Keratinocyte (primary cell): ENCODE measurements at regions not wholly inside any gene's neighbourhood (a gene's known extent, or its start where the extent isn't known, plus 50 kb on each side); places are given as distances from the start of the nearest gene placed in this dataset.
"Not testable (repeated sequence)": the region's sequence is repeated elsewhere in the genome, so short reads cannot be mapped to it uniquely, and the experiment has no call there.

Experiments
- DNase-seq: peaks from one replicate; pipeline ENCODE4 v3.0.0-alpha.2; 2011; ENCODE audit warnings: low read depth, missing footprints, low spot score
- FAIRE-seq: peaks from 2 replicates; lab custom pipeline; 2011; peaks lifted over from hg19 to GRCh38; lab: Jason Lieb, UNC
- H2AFZ ChIP-seq: 2 replicates; pipeline ENCODE4 v1.6.0; 2012; ENCODE audit warnings: low read length, control low read depth, inconsistent platforms; ENCODE audit not compliant: control insufficient read depth
- H3K27ac ChIP-seq: 2 replicates; pipeline ENCODE4 v1.5.1; 2011; ENCODE audit warnings: low read length; ENCODE audit not compliant: control insufficient read depth, insufficient read depth
- H3K27me3 ChIP-seq: 3 replicates; pipeline ENCODE4 v1.6.0; 2011; ENCODE audit warnings: low read length; ENCODE audit not compliant: control insufficient read depth, insufficient read depth; ENCODE audit errors: extremely low read depth
- H3K36me3 ChIP-seq, 2 experiments: 2 replicates in 1 of 2; 3 replicates in 1 of 2; pipeline ENCODE4 v1.5.1; 2011; ENCODE audit warnings: low read length in 2 of 2, mild to moderate bottlenecking in 1 of 2; ENCODE audit not compliant: control insufficient read depth in 2 of 2, insufficient read depth in 2 of 2; ENCODE audit errors: extremely low read depth in 1 of 2
- H3K4me1 ChIP-seq: 3 replicates; pipeline ENCODE4 v1.5.1; 2011; ENCODE audit warnings: low read length; ENCODE audit not compliant: control insufficient read depth, insufficient read depth; ENCODE audit errors: extremely low read depth
- H3K4me2 ChIP-seq: 3 replicates; pipeline ENCODE4 v1.6.0; 2011; ENCODE audit warnings: low read depth, low read length; ENCODE audit not compliant: control insufficient read depth, insufficient read depth; ENCODE audit errors: extremely low read depth
- H3K4me3 ChIP-seq, 3 experiments: fragments of 200-600 bp in 1 of 3; sonication (generic) in 1 of 3; 2 replicates in 2 of 3; 3 replicates in 1 of 3; pipeline ENCODE4 v1.5.1; 2011 to 2016; ENCODE audit warnings: low read length in 3 of 3, mild to moderate bottlenecking in 3 of 3, control low read depth in 2 of 3, inconsistent platforms in 1 of 3, low read depth in 1 of 3, mixed read lengths in 1 of 3, mixed run types in 1 of 3, moderate library complexity in 1 of 3; ENCODE audit not compliant: control insufficient read depth in 2 of 3, insufficient read depth in 2 of 3; ENCODE audit errors: extremely low read depth in 1 of 3
- H3K79me2 ChIP-seq: 2 replicates; pipeline ENCODE4 v1.6.0; 2012; ENCODE audit warnings: low read length; ENCODE audit not compliant: control insufficient read depth, insufficient read depth
- H3K9ac ChIP-seq: 3 replicates; pipeline ENCODE4 v1.6.0; 2011; ENCODE audit warnings: low read length; ENCODE audit not compliant: control insufficient read depth, insufficient read depth; ENCODE audit errors: extremely low read depth
- H3K9me1 ChIP-seq: 3 replicates; pipeline ENCODE4 v1.6.0; 2011; ENCODE audit warnings: low read length; ENCODE audit not compliant: control insufficient read depth, insufficient read depth; ENCODE audit errors: extremely low read depth
- H3K9me3 ChIP-seq: 2 replicates; pipeline ENCODE4 v1.5.1; 2012; ENCODE audit warnings: low read depth, low read length; ENCODE audit not compliant: control insufficient read depth
- H4K20me1 ChIP-seq: 3 replicates; pipeline ENCODE4 v1.6.0; 2011; ENCODE audit warnings: low read length; ENCODE audit not compliant: control insufficient read depth, insufficient read depth; ENCODE audit errors: extremely low read depth
- EZH2 ChIP-seq: IDR thresholded peaks from one replicate; pipeline ENCODE4 v1.6.1; 2012; ENCODE audit warnings: inconsistent platforms, mild to moderate bottlenecking, low read length, moderate library complexity
- dilution Hi-C: fragments of 300-500 bp; cut with MboI; formaldehyde crosslinking; loops from one replicate; pipeline ENCODE4 v1.7.0; 2020; ENCODE audit warnings: low sequenced_read_pairs; ENCODE audit not compliant: extremely low pct_ligation_motif_present
- TF ChIP-seq, protein P1 (sequence below), 3 experiments: IDR thresholded peaks in 1 of 3; conservative IDR thresholded peaks in 1 of 3; optimal IDR thresholded peaks in 1 of 3; 2 replicates in 2 of 3; 3 replicates in 1 of 3; pipeline versions ENCODE3 to v1.5.1; 2011; ENCODE audit warnings: low read length in 3 of 3, mild to moderate bottlenecking in 3 of 3, moderate library complexity in 2 of 3, control low read depth in 1 of 3, inconsistent platforms in 1 of 3; ENCODE audit not compliant: insufficient read depth in 2 of 3; ENCODE audit errors: extremely low read depth in 1 of 3

DNA sequence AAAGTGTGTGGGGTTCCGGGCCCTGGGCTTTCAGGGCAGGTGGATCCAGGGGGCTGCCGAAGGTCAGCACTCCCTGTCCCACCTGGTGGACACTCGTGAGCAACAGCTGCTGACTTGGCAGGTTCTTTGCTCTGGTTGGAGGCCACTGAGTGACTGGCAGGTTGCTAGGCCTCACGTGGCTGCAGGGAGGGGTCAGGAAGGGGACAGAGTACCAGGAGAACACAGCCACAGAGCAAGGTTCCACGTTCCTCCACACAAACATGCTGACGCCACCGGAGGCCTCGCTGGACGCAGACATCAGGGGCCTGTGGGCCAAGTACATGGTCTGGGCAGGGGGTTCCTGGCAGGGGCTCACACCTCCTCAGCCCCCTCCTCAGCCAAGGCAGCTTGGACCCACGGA, 152.0 kb upstream of the CDK13 start:
- dilution Hi-C loops, H3K4me2 ChIP-seq, H3K36me3 ChIP-seq, H3K4me1 ChIP-seq, FAIRE-seq, H2AFZ ChIP-seq, H3K27me3 ChIP-seq, H3K9me1 ChIP-seq, H3K79me2 ChIP-seq, H3K9ac ChIP-seq, DNase-seq, H3K27ac ChIP-seq, H3K9me3 ChIP-seq, H3K4me3 ChIP-seq, H4K20me1 ChIP-seq: not testable (repeated sequence)

DNA sequence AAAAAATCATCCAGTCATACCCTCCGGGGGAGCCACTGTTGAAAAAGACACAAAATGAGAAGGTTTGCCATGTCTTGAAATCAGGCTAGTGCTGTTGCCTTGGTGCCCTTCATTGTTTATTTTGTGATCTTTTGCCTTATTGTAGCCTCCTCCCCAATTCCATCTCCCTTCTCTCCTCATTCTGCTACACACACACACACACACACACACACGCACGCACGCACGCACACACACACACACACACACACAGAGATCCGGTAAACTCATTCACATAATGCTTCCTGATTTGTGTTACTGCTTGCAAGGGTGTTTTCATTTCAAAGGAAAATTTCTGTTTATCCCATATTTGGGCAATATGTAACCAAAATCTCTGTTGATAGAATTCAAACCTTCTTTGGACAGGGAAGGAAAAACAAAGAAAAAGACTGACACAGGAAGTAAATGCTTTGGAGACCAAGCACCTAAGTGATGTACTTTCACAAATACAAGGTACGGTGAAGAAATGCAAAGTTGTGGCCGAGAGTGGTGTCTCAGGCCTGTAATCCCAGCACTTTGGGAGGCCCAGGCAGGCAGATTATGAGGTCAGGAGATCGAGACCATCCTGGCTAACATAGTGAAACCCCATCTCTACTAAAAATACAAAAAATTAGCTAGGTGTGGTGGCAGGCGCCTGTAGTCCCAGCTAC, 141.1 kb upstream of the CDK13 start:
- H3K4me2 ChIP-seq, result no peak overlapping the region

More for the DNA sequence above, 141.1 kb upstream of the CDK13 start:
- TF ChIP-seq, protein P1, sequence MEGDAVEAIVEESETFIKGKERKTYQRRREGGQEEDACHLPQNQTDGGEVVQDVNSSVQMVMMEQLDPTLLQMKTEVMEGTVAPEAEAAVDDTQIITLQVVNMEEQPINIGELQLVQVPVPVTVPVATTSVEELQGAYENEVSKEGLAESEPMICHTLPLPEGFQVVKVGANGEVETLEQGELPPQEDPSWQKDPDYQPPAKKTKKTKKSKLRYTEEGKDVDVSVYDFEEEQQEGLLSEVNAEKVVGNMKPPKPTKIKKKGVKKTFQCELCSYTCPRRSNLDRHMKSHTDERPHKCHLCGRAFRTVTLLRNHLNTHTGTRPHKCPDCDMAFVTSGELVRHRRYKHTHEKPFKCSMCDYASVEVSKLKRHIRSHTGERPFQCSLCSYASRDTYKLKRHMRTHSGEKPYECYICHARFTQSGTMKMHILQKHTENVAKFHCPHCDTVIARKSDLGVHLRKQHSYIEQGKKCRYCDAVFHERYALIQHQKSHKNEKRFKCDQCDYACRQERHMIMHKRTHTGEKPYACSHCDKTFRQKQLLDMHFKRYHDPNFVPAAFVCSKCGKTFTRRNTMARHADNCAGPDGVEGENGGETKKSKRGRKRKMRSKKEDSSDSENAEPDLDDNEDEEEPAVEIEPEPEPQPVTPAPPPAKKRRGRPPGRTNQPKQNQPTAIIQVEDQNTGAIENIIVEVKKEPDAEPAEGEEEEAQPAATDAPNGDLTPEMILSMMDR (optimal IDR thresholded peaks at IDR 0.05 in 1 of 3, IDR thresholded peaks at IDR 0.05 in 1 of 3, conservative IDR thresholded peaks at IDR 0.05 in 1 of 3; ENCODE audit: extremely low read depth in 1 of 3, insufficient read depth in 2 of 3, low read length in 3 of 3), result no peak
- no peak for TF ChIP-seq EZH2
- Histone ChIP-seq H2AFZ (no peak overlapping the region), H3K9me1 (no peaks in the 10 kb centered on the region), H3K27me3 (no peaks in the 10 kb centered on the region), H3K9ac (no peak overlapping the region), H3K36me3 (no peaks in the 10 kb centered on the region), H3K4me1 (peaks cover 14% of the 10 kb centered on the region), H3K4me3 (no peak overlapping the region), H3K79me2 (no peaks in the 10 kb centered on the region), H3K27ac (no peak overlapping the region), H4K20me1 (no peaks in the 10 kb centered on the region), H3K9me3 (no peaks in the 10 kb centered on the region)
- FAIRE-seq, result no peak
- no peak for DNase-seq
- dilution Hi-C loops, result no loop called here
